Dermis blood vessel endothelial cell (primary cell): ENCODE measurements at regions not wholly inside any gene's neighbourhood (a gene's known extent, or its start where the extent isn't known, plus 50 kb on each side); places are given as distances from the start of the nearest gene placed in this dataset.
"Not testable (repeated sequence)": the region's sequence is repeated elsewhere in the genome, so short reads cannot be mapped to it uniquely, and the experiment has no call there.

Experiments used
- DNase-seq: peaks from one replicate; pipeline ENCODE4 v3.0.0; 2010

- DNase-seq = no peak
Observed at GRCh38 chr3:177686671-177687070, 489.4 kb upstream of the TBL1XR1 start.

GRCh38 chr3:177687291-177687690, 490.0 kb upstream of the TBL1XR1 start:
- DNase-seq = no peak

GRCh38 chr3:177688152-177688551, 490.9 kb upstream of the TBL1XR1 start:
- DNase-seq = no peak

GRCh38 chr3:177689077-177689476, 491.8 kb upstream of the TBL1XR1 start:
- DNase-seq = no peak

- no peak for DNase-seq
Observed at GRCh38 chr3:177689869-177690268, 492.6 kb upstream of the TBL1XR1 start.

GRCh38 chr3:177690306-177690705, 493.0 kb upstream of the TBL1XR1 start:
- no peak for DNase-seq

- no peak for DNase-seq
Observed at GRCh38 chr3:177692304-177692975, 495.2 kb upstream of the TBL1XR1 start.

GRCh38 chr3:177693616-177694264, 496.5 kb upstream of the TBL1XR1 start:
- peak; percentile 33 for DNase-seq

- peak; percentile 95 for DNase-seq
Observed at GRCh38 chr3:177694316-177694715, 497.0 kb upstream of the TBL1XR1 start.

GRCh38 chr3:177694951-177695350, 497.7 kb upstream of the TBL1XR1 start:
- no peak for DNase-seq

- no peak for DNase-seq
Observed at GRCh38 chr3:177700117-177700516, 502.8 kb upstream of the TBL1XR1 start.

GRCh38 chr3:177703788-177704187, 506.5 kb upstream of the TBL1XR1 start:
- DNase-seq = peak; percentile 47

GRCh38 chr3:177705976-177706823, 508.9 kb upstream of the TBL1XR1 start:
- no peak for DNase-seq

- not testable (repeated sequence) for DNase-seq
Observed at GRCh38 chr3:177709470-177709869, 512.2 kb upstream of the TBL1XR1 start.

- DNase-seq = no peak
Observed at GRCh38 chr3:177710506-177710905, 513.2 kb upstream of the TBL1XR1 start.

GRCh38 chr3:177711637-177712036, 514.4 kb upstream of the TBL1XR1 start:
- DNase-seq = no peak

GRCh38 chr3:177713928-177714900, 516.9 kb upstream of the TBL1XR1 start:
- no peak for DNase-seq

GRCh38 chr3:177714945-177715344, 517.7 kb upstream of the TBL1XR1 start:
- DNase-seq = no peak

- no peak for DNase-seq
Observed at GRCh38 chr3:177715980-177716379, 518.7 kb upstream of the TBL1XR1 start.

- DNase-seq = not testable (repeated sequence)
Observed at GRCh38 chr3:177720927-177721326, 523.6 kb upstream of the TBL1XR1 start.

- no peak for DNase-seq
Observed at GRCh38 chr3:177721864-177722785, 524.8 kb upstream of the TBL1XR1 start.
